AG10803 (cell line): ENCODE measurements at regions not wholly inside any gene's neighbourhood (a gene's known extent, or its start where the extent isn't known, plus 50 kb on each side); places are given as distances from the start of the nearest gene placed in this dataset.
"Not testable (repeated sequence)": the region's sequence is repeated elsewhere in the genome, so short reads cannot be mapped to it uniquely, and the experiment has no call there.

Experiments used
- DNase-seq: peaks from one replicate; pipeline ENCODE4 v3.0.0; 2010; ENCODE audit warnings: low read depth
- H3K4me3 ChIP-seq: 2 replicates; pipeline ENCODE4 v1.5.1; 2011; ENCODE audit warnings: mild to moderate bottlenecking, low read length, control low read depth
- CTCF ChIP-seq: conservative IDR thresholded peaks from 2 replicates; pipeline ENCODE4 v1.5.1; 2011; ENCODE audit warnings: mild to moderate bottlenecking, low read length, control low read depth, inconsistent platforms

GRCh38 chr15:75112278-75112847 is 89.0 kb downstream of the PPCDC start:
- no peak for TF ChIP-seq CTCF
- no peak for DNase-seq
- H3K4me3 ChIP-seq = no peak overlapping the region

- no peak overlapping the region for H3K4me3 ChIP-seq
- TF ChIP-seq CTCF = no peak
- DNase-seq = no peak
Observed at GRCh38 chr15:75112848-75113492, 88.7 kb upstream of the C15orf39 start.

DNA sequence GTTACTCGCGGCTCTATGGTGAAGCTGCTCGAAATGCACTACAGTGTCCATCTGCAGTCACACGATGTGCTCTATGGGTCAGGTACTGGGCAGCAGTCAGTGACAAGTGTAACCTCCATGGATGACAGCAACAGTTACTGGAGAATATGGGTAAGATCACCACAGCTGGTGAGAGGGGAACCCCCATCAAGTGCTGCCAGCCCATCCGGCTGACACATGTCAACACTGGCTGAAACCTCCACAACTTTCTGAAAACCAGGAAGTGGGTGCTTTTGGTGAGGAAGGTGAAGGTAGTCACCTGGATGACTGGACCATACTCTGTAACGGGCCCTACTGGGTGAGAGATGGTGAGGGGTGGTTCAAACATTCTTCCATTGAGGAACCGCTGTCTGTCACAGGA is 87.4 kb upstream of the C15orf39 start:
- H3K4me3 ChIP-seq = no peak overlapping the region
- no peak for DNase-seq
- TF ChIP-seq CTCF = no peak

DNA sequence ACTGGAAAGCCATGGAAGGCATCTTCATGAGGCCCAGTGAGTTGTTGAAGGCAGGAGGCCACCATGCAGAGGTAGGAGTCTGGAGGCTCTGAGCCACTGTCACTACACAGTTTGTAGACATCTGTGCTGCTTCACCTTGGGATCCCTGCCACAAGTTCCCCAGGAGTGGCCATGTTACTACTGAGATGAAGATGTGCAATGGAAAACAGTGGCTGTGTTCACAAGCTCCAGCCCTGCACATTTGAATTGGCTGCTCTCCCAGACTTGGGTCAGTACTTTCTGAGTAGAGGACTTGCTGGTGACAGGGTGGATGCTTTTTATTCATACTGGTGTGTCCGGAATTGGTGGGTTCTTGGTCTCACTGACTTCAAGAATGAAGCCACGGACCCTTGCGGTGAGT is 86.9 kb upstream of the C15orf39 start:
- no peak for DNase-seq
- TF ChIP-seq CTCF = no peak
- no peak overlapping the region for H3K4me3 ChIP-seq

GRCh38 chr15:75115411-75115913 is 86.2 kb upstream of the C15orf39 start:
- not testable (repeated sequence) for H3K4me3 ChIP-seq, DNase-seq

DNA sequence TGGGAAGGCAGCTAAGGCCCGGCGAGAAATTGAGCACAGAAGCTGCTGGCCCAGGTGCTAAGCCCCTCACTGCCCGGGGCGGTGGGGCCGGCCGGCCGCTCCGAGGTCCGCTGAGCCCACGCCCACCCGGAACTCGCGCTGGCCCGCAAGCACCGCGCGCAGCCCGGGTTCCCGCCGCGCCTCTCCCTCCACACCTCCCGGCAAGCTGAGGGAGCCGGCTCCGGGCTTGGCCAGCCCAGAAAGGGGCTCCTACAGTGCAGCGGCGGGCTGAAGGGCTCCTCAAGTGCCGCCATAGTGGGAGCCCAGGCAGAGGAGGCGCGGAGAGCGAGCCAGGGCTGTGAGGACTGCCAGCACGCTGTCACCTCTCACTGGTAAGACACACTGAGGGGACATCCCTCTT is 85.5 kb upstream of the C15orf39 start:
- not testable (repeated sequence) for DNase-seq, H3K4me3 ChIP-seq

- no peak overlapping the region for H3K4me3 ChIP-seq
- no peak for DNase-seq
- TF ChIP-seq CTCF = no peak
Observed at GRCh38 chr15:75117993-75118392, 83.7 kb upstream of the C15orf39 start.

DNA sequence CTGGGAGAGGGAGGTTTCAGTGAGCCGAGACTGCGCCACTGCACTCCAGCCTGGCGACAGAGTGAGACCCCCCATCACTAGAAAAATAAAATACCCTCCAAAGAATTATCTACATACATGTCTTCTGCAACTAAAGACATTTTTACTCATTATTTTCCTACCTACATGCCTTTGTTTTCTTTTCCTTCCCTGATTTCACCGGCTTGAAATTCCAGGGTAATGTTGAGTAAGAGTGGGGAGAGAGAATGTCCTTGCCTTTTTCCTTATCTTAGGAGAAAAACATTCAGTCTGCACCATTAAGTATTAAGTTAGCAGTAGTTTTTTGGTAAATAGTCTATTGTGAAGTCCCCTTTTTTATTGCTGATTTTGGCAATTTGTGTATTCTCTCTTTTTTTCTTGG is 82.4 kb upstream of the C15orf39 start:
- not testable (repeated sequence) for DNase-seq, H3K4me3 ChIP-seq

DNA sequence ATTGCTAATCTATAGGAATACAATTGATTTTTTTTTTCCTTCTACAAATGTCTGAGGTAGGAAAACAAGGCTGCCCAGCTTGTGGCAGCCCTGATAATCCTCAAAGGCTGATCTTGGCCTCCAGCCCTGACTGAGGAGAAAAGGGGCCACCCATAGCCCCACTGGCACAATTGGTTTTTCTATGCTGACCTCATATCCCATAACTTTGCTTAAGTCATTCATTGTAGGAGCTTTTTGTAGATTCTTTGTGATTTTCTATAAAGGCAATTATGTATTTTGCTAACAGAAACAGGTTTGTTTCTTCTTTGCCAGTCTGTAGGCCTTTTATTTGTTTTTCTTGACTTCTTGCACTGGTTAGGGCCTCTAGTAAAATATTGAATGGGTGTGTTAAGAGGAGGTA is 80.2 kb upstream of the C15orf39 start:
- H3K4me3 ChIP-seq = no peak overlapping the region
- no peak for DNase-seq
- TF ChIP-seq CTCF = no peak
